CD4-positive, alpha-beta T cell treated with Interleukin-12 subunit alpha and Interleukin-12 subunit beta, for 1 hour (primary cell): ENCODE measurements at regions not wholly inside any gene's neighbourhood (a gene's known extent, or its start where the extent isn't known, plus 50 kb on each side); places are given as distances from the start of the nearest gene placed in this dataset.

Source experiments
- DNase-seq: peaks from one replicate; pipeline ENCODE4 v3.0.0-alpha.2; 2020

DNA sequence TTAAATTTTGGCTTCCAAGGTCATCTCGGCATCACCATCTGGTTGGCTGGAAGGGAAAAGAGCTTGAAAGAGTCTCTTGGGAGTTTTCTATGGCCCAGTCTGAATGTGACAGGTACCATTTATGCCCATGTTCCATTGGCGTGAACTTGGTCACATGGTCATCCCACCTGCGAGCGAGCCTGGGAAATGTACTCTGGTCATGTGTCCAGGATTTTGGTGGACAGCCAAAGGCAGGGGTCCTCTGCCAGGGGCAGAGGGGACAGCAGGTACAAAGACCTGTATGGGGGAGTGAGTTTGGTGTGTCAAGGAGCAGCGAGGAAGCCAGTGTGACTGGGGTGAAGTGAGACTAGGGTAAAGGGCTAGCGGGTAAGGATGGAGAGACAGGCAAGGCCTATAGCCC lies 112.6 kb downstream of the CDC5L start:
- DNase-seq: no peak

DNA sequence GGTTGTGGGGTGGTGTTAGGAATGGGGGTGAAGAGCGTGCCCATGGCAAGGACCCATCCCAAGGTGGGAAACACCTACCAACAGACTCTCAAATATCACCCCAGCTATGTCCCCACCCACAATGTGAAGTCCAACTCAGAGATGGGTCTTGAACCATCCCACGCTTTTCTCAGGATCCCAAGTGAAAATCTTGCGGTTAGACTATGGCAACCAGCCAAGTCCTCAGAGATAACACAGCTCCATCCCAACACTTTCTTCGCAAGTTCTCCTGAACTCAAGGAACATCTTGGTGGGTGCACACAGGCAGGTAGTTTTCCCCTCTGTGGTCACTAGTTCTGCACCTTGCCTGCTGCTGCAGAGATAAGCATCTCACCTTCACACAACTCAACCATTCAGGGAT lies 116.0 kb downstream of the CDC5L start:
- DNase-seq: no peak

DNA sequence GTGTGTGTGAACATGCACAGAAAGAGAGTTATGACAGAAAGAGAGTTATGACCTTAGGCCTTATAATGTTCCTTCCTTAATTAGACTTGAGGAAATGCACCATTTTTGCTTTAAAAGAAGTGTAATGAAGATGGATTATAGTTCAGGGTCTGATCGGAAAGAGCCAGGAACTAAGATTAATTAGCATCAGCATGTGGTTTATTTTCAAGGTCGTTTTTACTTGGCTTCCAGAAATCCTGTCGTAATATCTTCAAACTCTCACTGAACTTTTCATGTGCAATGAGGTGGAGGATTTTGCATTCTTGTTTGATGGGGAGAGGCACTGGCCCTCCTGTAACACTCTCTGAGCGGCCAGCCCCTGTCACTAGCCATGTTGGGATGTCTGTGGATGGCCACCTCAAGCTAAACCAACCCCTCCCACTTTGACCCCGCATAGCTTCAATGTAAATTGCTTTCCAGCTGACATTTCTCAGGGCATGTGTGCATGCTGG lies 116.8 kb downstream of the CDC5L start:
- DNase-seq: no peak

DNA sequence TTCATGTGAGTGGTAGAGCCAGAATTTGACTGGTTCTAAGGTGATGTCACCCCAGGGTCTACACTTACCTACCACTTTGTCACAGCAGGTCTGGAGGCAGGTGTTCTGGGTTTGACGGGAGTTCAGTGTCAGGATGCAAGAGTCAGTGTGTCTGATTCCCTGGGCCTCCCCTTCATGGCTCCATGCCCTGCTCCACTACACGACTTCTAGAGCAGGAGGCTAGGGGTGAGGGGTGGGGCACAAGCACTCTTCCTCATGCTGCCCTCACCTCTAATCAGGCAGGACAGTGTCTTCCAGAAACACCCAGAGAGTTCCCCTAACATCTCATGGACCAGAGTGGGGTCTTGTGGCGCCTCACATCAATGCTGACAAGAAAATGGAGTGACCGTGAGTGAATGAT lies 118.2 kb downstream of the CDC5L start:
- DNase-seq: no peak

DNA sequence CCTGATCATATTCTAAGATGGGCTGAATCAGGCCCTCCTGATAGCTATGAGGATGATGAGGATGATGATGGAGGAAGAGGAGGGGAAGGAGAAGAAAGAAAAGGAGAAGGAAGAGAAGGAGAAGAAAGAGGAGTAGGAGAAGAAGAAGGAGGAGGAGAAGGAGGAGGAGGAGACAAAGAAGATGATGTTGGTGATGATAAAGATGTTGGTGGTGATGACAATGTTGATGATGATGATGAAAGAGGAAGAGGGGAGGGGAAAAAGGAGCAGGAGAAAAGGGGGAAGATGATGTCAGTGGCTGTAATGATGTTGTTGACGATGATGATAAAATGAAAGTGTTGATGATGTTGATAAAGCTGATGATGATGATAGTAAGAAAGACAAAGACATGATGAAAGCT lies 119.5 kb downstream of the CDC5L start:
- no peak for DNase-seq

DNA sequence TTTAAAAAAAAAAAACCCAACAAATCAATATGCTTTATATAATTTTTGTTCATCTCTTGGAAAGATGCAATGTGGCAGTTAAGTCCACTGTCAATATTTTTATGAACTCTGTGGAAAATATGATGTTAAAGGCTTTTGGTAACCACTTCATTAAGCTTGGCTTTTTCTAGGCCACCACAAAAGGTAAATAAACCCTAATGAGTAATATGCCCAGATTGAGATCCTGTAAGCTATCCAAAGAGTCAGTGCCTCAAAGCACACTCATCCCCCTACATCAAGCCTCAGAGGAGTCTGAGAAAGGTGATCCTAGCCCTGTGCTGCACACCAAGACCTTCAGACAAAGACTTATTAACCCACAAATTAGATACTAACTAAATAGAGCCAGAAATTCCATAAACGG lies 121.1 kb downstream of the CDC5L start:
- DNase-seq: no peak

DNA sequence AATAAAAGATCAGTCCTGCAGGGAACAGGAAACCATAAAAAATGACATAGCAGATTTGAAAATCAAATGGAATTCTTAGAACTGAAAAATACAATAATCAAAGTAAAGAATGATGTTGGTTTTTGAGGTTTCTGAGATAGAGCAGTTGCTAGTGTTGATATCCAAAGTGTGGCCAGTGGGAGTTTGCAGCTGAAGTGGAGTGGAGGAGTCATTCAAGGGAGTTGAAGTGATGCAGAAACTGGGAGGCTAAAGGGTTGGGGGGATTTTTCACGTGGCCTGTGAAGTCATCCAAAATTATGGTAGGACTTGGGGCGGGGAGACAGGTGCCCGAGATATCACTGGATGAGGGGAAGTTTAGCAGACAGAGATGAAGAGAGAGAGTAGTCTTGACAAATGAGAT lies 123.6 kb downstream of the CDC5L start:
- no peak for DNase-seq

DNA sequence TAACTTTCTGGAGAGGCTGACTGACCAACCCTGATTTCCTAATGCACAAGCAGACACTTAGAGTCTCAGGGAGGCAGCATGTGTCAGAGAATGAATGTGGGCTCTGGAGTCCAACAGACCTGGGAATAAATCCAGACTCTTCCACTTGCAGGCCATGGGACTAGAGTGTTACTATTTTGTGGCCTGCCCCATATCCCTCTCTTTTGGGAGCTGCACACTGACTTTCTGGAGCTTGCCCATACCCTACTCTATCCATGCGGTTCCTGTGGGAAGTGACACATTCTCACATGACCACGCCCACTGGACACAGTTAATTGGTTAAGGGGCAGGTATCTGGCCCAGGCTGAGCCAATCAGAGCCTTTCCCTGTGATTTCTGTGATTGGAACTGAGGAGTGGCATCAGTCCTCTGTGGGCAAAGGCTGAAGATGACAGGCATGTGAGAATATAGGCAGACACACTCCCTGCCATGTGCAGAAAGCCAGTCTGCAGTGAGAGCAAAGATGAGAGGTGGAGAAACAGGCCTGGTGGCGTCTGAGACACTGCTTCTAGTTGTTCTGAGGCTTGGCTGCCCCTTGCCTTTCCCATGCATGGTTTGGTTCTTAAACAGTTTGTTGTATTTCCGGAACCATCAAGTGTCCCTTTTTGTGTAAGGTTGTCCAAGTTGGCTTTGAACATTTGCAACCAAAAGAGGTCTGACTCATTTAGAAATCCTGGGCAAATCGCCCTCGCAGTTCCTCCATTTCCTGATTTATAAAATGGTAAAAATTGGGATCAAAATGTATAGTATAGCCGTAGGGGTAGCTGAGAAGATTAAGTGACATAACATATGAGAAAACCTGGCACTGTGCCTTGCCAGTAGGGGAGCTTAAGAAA lies 125.6 kb downstream of the CDC5L start:
- no peak for DNase-seq

DNA sequence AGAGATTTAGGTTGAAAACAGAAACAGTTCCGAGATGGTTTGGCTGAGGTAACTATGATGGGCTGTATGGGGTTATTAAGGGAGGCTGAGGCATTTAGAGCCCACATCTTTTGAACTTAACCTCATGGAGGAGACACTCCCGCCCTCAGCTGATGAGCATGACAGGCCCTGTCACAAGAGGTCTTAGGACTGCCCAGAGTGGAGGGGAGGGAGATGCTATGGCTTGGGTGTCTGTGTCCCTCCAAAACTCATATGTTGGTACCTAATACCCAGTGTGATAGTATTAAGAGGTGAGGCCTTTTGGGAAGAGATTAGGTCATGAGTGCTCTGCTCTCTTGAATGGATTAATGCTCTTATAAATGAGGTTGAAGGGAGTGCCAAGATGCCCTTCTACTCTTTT lies 126.6 kb downstream of the CDC5L start:
- no peak for DNase-seq

DNA sequence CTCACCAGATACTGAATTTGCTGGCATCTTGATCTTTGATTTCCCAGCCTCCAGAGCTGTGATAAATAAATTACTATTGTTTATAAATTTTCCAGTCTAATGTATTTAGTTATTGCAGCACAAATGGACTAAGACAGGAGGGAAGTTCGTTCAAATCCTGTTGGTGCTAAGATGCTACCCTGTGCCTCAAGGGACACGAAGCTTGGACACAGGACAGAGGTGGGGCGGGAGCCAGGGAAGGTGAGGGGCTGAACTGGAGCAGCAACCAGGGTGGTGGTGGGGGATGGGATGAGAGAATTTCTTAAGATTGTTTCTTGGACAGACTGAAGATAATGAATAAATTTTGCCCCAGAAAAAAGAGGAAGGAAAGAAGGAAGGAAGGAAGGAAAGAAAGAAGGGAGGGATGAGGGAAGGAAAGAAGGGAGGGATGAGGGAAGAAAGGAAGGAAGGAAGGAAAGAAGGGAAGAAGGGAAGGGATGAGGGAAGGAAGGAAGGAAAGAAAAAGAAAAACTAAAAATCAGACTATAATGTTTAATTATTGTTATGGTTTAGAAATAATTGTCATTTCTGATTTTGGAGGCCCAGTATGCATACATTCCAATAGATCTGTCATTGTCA lies 127.2 kb downstream of the CDC5L start:
- DNase-seq: no peak

DNA sequence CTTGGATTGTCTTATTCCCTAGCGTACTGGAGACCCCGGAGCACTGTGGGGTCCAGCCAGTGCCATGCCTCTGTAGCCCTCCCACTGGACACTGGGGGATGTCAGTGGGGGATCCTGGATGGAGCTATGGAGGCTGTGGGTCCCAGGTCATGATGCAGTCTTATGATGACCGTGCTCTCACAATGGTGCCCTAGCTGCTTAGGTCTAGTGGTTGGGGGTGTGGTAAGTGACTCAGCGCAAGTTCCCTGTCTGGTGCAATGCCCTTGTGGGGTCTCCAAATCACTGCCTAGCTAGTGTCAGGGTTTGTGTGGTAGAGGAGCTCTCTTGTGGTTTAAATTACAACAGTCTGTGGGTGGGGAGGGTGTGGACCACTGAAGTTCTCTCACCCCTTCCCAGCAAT lies 135.4 kb downstream of the CDC5L start:
- no peak for DNase-seq

DNA sequence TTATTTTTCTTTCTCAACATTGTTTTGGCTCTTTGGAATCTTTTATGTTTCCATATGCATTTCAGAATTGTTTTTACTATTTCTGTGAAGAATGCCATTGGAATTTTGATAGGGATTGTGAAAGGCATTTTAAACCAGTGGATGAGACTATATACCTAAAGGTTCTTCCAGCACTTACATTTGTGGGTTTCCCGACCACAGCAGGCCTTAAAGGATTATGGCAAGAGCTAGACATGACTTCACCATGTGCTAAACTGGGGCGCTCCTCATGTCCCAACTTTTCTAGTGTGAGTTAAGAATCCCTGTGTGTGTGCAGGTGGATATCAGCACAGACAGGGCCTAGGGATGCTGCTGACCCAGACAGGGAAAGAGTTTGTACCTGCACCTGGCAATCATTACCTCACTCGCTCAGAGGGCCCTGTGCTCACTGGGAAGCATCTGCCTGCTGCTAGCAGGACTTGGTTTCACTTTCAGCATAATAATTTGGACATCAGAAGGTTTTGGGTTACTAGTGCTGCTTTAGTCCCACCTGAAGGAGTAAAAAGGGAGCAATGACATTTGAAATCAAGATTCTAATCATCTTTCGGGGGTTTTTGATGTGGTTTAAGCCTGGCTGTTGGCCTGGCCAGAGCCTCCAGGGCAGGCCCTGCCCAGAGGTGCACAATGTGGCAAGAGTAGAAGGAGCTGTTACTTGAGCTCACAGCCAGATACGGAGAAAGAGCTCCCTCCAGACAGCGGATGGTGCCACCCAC lies 137.1 kb downstream of the CDC5L start:
- no peak for DNase-seq

DNA sequence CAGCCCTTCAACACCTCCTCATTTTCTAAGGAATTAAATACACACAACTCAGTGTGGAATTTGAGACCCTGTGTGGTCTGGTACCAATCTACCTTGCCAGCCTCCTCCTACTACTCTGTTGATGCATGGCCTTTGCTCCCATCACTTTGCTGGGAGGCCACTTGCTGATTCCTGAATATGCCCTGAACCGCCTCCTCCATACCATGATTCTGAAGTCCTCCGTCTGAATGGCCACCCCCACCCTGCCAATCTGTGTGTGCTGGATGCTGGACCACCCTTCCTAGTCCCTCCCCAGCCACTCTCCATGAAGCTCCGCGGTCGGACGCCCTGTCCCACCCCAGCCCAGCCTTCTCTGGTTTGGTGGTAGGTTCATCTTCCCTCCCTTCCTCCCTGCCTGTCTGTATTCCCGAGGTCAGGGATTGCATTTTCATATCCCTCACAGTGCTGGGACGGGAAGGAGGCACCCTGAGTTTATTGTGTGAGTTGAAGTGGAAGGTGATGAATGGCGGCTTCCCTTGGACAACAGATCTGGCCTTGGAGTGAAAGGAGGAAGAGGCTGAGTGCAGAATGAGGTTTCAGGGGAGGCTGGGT lies 138.3 kb downstream of the CDC5L start:
- no peak for DNase-seq

DNA sequence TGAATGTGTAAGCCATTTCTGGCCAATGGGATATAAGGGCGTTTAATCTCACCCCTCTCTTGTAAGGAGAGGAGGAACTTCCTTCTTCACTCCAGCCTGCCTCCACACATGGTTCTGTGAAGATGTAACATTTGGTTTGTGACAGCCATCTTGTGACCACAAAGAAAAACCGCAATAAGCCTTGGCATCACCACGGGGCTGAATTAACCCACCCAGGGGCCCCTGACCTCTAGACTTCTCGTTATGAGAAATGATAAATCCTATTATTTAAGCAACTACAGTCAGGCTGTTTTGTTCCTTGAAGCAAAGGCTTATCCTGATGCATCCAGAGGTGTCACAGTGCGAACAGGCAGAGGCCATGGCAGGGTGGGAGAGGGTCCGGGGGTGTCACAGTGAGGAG lies 139.7 kb downstream of the CDC5L start:
- no peak for DNase-seq

DNA sequence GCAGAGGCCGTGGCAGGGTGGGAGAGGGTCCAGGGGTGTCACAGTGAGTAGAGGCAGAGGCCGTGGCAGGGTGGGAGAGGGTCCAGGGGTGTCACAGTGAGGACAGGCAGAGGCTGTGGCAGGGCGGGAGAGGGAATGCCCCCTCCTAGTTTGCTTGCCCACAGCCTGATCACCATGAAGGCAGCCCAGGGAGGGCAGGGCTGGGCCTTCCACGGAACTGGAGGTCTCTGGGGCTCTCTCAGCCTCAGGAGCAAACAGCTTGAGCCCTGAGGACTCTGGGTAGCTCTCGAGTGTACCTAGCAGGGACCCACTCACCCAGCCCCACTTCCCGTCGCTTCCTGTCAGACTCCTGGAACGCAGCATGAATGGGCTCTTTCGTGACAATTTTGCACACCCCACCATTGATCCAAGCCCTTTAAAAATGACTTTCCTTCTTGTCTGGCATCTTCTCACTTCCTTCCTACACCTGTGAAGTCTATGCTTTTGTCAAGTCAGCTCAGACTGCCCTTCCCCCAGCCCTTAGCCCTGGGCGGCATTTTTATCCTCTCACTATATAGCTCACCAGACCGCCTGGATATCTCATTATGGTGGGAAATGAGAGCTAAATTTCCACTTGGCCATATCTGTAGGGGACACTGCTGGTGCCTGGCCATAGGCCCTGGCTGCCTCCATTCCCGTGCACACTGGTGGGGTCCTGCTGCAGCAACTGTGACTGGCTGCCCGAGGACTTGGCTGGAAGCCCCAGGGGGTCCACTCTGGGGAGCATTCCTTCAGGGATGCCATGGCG lies 140.3 kb downstream of the CDC5L start:
- no peak for DNase-seq

DNA sequence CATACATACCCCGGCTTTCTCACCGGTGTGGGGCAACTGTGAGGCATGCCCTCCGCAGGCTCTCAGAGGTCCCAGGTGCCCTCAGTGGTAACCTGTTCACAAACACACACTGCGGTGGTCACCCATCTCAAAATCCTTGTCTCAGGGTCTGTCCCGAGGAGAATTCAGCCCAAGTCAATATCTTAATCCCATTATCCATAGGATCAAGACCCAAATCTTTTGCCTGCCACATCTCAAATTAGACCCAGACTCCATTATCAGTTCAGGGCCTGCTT lies 140.8 kb downstream of the CDC5L start:
- no peak for DNase-seq

DNA sequence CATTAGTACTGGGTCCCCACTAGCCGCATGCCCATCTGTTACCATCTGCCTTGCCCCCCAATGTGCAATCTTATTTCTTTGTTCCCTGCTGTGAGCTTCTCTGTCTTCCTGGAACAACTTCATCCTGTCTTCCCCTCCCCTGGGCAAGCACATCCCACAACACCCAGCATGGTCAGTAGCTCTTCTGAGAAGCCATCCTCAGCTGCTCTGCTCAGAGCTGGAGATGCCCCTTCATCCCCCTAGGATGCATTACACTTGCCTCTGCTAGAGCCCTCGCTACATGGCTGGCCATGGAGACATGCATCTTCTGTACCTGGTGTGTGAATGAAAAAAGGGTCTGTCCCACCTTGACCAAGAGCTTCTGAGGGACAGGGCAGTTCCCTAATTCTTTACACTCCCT lies 141.2 kb downstream of the CDC5L start:
- no peak for DNase-seq

DNA sequence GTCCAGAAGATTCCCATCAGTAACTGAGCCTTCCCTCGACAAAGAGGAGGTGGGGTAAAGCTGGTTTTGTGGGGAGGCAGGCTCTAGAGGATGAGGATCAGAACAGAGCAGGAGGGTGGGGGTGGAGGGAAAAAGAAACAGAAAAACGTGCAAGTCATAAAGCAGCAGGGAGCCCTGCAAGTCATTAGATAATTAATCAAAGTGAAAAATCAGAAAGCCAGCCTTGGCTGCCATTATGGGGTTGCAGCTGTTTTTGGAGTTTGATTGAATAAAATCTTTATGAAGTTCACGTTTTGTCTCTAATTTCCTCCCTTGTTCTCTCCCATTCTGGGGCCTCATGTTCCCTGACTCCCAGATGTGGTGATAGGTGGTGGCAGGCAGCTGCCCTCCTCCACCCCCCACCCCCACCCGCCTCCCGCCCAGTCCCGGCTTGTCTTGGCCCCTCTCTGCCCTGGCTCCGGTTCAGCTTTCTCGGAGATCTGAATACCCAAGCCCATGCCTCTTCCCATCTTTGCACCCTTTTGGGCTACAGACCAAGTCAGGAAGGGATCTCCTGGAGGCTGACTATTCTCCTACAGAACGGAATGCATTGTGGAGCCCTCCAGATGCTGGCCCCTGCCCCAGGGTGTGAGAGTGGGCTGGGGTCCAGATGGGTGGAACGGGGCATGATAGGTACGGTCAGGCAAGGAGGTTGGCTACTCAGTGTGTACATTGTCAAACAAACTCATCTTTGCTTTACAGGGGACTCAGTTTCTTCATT lies 141.8 kb downstream of the CDC5L start:
- DNase-seq: no peak

DNA sequence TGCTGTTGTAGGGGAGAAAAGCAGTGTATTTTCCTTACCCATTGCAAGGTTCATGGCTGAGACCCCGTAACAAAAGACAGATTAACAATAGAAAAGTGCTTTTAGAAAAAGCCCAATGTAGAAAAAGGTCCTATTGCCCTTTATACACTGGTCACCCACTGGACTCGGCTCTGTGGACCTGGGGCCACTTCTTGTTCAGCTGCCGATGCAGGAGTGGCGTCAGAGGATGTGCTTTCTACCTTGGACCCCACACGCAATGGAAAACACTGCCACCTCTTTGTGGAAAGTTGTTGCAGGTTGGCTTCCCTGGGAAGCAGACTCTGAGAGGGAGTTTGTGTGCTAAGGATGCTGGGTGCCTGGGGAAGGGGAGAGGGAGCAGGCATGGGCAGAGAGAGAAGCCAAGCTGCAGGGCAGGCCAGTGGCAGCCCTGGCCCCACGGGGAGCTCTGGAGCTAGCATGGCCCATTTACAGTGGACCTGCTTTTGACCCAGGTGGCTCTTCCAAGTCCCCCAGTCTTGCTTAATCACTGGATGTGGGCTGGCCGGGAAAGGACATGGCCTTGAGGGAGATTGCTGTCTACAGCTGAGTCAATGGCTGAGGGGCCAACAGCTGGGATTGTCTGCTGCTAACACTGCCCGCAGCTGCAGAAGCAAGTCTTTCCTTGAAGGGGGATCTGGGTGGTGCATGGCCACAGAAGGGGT lies 142.9 kb downstream of the CDC5L start:
- DNase-seq: no peak

DNA sequence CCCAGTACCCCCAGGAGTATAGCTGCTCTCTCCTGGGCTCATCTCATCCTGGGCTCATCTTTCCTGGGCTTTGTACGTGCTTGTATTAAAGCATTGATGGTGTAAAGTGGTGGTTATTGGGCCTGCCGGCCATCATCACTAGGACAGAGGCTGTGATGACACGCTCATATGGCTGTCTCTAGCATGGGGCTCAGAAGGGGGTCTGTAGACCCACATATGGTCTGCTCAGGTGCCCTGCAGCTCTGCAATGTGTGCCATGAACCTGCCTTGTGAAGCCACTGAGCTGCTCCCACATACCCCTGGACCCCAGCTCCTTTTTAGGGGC lies 143.4 kb downstream of the CDC5L start:
- no peak for DNase-seq

DNA sequence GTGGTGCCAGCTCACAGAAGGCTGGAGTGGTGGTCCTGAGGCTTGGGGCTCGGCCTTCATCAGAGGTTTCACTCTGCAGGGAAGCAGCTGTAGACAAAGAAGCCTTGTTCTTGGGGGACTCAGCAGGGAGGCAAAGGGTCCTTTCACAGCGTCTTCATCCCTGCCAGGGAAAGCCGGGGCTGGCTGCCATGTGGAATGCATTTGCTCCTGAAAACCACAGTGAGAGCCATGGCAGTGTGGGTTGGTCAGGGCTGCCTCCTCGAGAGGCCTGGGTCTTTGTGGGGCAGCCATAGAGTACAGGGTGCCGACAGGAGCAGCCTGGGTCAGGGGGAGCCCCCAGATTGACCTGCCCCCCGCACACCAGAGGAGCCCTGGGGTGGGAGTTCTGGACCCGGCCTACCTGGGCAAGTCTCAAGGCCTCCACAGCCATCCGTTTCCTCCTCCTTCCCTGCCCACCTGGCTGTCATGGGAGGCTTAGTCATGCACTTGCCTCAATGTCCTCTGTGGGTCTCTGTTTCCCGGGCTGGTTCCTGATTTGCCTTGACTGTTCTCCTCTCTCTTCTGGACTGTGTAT lies 144.0 kb downstream of the CDC5L start:
- no peak for DNase-seq
